CD4-positive, alpha-beta T cell treated with Interleukin-6 for 4 hours (primary cell): ENCODE measurements at regions not wholly inside any gene's neighbourhood (a gene's known extent, or its start where the extent isn't known, plus 50 kb on each side); places are given as distances from the start of the nearest gene placed in this dataset.

Experiments used
- DNase-seq: peaks from one replicate; pipeline ENCODE4 v3.0.0-alpha.2; 2020; ENCODE audit warnings: mixed read lengths

- no peak for DNase-seq
Measured at GRCh38 chr1:10848109-10848684, 51.8 kb upstream of the CASZ1 start.

- DNase-seq, result no peak
Measured at GRCh38 chr1:10850026-10850425, 53.6 kb upstream of the CASZ1 start.

GRCh38 chr1:10851024-10852013 is 54.9 kb upstream of the CASZ1 start:
- DNase-seq, result no peak

- no peak for DNase-seq
Measured at GRCh38 chr1:10852018-10852417, 55.6 kb upstream of the CASZ1 start.

GRCh38 chr1:10852486-10852885 is 56.0 kb upstream of the CASZ1 start:
- DNase-seq, result no peak

GRCh38 chr1:10852998-10853520 is 56.6 kb upstream of the CASZ1 start:
- DNase-seq, result no peak

GRCh38 chr1:10853701-10854100 is 57.3 kb upstream of the CASZ1 start:
- DNase-seq, result no peak

GRCh38 chr1:10854856-10855459 is 58.5 kb upstream of the CASZ1 start:
- DNase-seq, result no peak

GRCh38 chr1:10856176-10856683 is 59.8 kb upstream of the CASZ1 start:
- DNase-seq, result no peak

GRCh38 chr1:10856863-10857598 is 60.6 kb upstream of the CASZ1 start:
- no peak for DNase-seq

GRCh38 chr1:10857687-10858086 is 61.2 kb upstream of the CASZ1 start:
- DNase-seq, result no peak

- no peak for DNase-seq
Measured at GRCh38 chr1:10860218-10860617, 63.8 kb upstream of the CASZ1 start.

GRCh38 chr1:10860682-10861081 is 64.2 kb upstream of the CASZ1 start:
- DNase-seq, result no peak

- DNase-seq, result no peak
Measured at GRCh38 chr1:10861822-10862221, 65.4 kb upstream of the CASZ1 start.

- DNase-seq, result no peak
Measured at GRCh38 chr1:10862743-10863335, 66.4 kb upstream of the CASZ1 start.

- no peak for DNase-seq
Measured at GRCh38 chr1:10863886-10864285, 67.4 kb upstream of the CASZ1 start.

GRCh38 chr1:10864776-10865175 is 68.3 kb upstream of the CASZ1 start:
- no peak for DNase-seq

- no peak for DNase-seq
Measured at GRCh38 chr1:10865518-10866320, 69.3 kb upstream of the CASZ1 start.

- peak; percentile 27 for DNase-seq
Measured at GRCh38 chr1:10866321-10867093, 70.1 kb upstream of the CASZ1 start.

GRCh38 chr1:10867138-10867721 is 70.8 kb upstream of the CASZ1 start:
- DNase-seq, result peak; percentile 74
